GM23248 (cell line): ENCODE measurements at regions not wholly inside any gene's neighbourhood (a gene's known extent, or its start where the extent isn't known, plus 50 kb on each side); places are given as distances from the start of the nearest gene placed in this dataset.

ENCODE experiments used
- DNase-seq: peaks from one replicate; pipeline ENCODE4 v3.0.0-alpha.2; 2015
- H2AFZ ChIP-seq: fragments of 200-600 bp; sonication (generic); 2 replicates; pipeline ENCODE4 v1.6.1; 2016; ENCODE audit warnings: antibody characterized with exemption
- H3F3A ChIP-seq: fragments of 200-600 bp; sonication (generic); 2 replicates; pipeline ENCODE4 v1.6.1; 2016; ENCODE audit warnings: mild to moderate bottlenecking, antibody characterized with exemption, mixed run types; ENCODE audit not compliant: insufficient read depth
- H3K27ac ChIP-seq: fragments of 200-600 bp; sonication (generic); 2 replicates; pipeline ENCODE4 v1.5.1; 2016; ENCODE audit warnings: mild to moderate bottlenecking
- H3K27me3 ChIP-seq: fragments of 200-600 bp; sonication (generic); replicated peaks from 2 replicates; pipeline ENCODE4 v1.6.1; 2016; ENCODE audit warnings: mild to moderate bottlenecking; ENCODE audit not compliant: insufficient read depth
- H3K36me3 ChIP-seq: fragments of 200-600 bp; sonication (generic); 2 replicates; pipeline ENCODE4 v1.6.1; 2016; ENCODE audit warnings: low read depth, mild to moderate bottlenecking
- H3K4me1 ChIP-seq: fragments of 200-600 bp; sonication (generic); 2 replicates; pipeline ENCODE4 v1.6.1; 2016; ENCODE audit warnings: mild to moderate bottlenecking; ENCODE audit not compliant: insufficient read depth
- H3K4me2 ChIP-seq: fragments of 200-600 bp; sonication (generic); one replicate; pipeline ENCODE4 v1.6.1; 2016; ENCODE audit warnings: mild to moderate bottlenecking; ENCODE audit not compliant: unreplicated experiment
- H3K4me3 ChIP-seq: fragments of 200-600 bp; sonication (generic); 2 replicates; pipeline ENCODE4 v1.5.1; 2016; ENCODE audit warnings: mild to moderate bottlenecking
- H3K79me2 ChIP-seq: fragments of 200-600 bp; sonication (generic); 2 replicates; pipeline ENCODE4 v1.6.1; 2016; ENCODE audit warnings: mild to moderate bottlenecking; ENCODE audit not compliant: insufficient read depth
- H3K9ac ChIP-seq: fragments of 200-600 bp; sonication (generic); 2 replicates; pipeline ENCODE4 v1.6.1; 2016; ENCODE audit warnings: mild to moderate bottlenecking
- H3K9me2 ChIP-seq: fragments of 200-600 bp; sonication (generic); 2 replicates; pipeline ENCODE4 v1.6.1; 2016; ENCODE audit warnings: mixed run types, mild to moderate bottlenecking, moderate library complexity; ENCODE audit not compliant: insufficient read depth
- H3K9me3 ChIP-seq: fragments of 200-600 bp; sonication (generic); one replicate; pipeline ENCODE4 v1.6.1; 2017; ENCODE audit warnings: low read depth
- H4K20me1 ChIP-seq: fragments of 200-600 bp; sonication (generic); 2 replicates; pipeline ENCODE4 v1.6.0; 2016; ENCODE audit not compliant: insufficient read depth
- EZH2 ChIP-seq: fragments of 200-600 bp; sonication (generic); IDR thresholded peaks from 2 replicates; pipeline ENCODE4 v1.6.1; 2018; ENCODE audit warnings: antibody characterized with exemption, mild to moderate bottlenecking; ENCODE audit not compliant: insufficient read depth, poor library complexity, severe bottlenecking
- EZH2phosphoT487 ChIP-seq: fragments of 200-600 bp; sonication (generic); IDR thresholded peaks from 2 replicates; pipeline ENCODE4 v1.6.1; 2018; ENCODE audit warnings: antibody characterized with exemption, moderate library complexity, mild to moderate bottlenecking, low read depth; ENCODE audit not compliant: insufficient read depth
- WGBS, 2 experiments: methylation state at CpG; one replicate each; pipeline ENCODE4 v1.1.6; 2015 to 2017; ENCODE audit warnings: low lambda C conversion rate in 2 of 2, low coverage in 1 of 2; ENCODE audit errors: missing lambda C conversion rate in 2 of 2; 5-methylcytosine and 5-hydroxymethylcytosine counted together
- in situ Hi-C: fragments of 300-500 bp; cut with MboI; formaldehyde crosslinking; loops from 2 replicates; pipeline ENCODE4 v1.15.0; 2020

- peak overlapping the region; percentile 27; the same call in 1 of the 2 replicates for H3K27ac ChIP-seq
- H3K9ac ChIP-seq = no peak overlapping the region
- H3K9me3 ChIP-seq = no peaks in the 10 kb centered on the region
- DNase-seq = peak; percentile 78
- H4K20me1 ChIP-seq = no peaks in the 10 kb centered on the region
- H3K4me2 ChIP-seq = peak overlapping the region; percentile 19
- in situ Hi-C loops = loop anchor here (25.0 kb wide), 1 partner anchor 803 kb away; no protein-coding TSS in a partner anchor
- no peak overlapping the region for H3K4me3 ChIP-seq
- TF ChIP-seq EZH2 = no peak
- TF ChIP-seq EZH2phosphoT487 = no peak
- peaks cover 13% of the 10 kb centered on the region; the same call in 1 of the 2 replicates for H3F3A ChIP-seq
- peaks cover 25% of the 10 kb centered on the region; the same call in 1 of the 2 replicates for H3K4me1 ChIP-seq
- H3K27me3 ChIP-seq = no peaks in the 10 kb centered on the region
- 1 to 2% methylated on average over 3 of the region's 3 CpGs for WGBS, 2 experiments
- no peaks in the 10 kb centered on the region for H3K36me3 ChIP-seq
- no peaks in the 10 kb centered on the region for H3K9me2 ChIP-seq
- H3K79me2 ChIP-seq = no peaks in the 10 kb centered on the region
- H2AFZ ChIP-seq = no peak overlapping the region
Measured at GRCh38 chr5:153159616-153160015, 330.9 kb upstream of the GRIA1 start.

GRCh38 chr5:153168241-153168640 lies 322.2 kb upstream of the GRIA1 start:
- Histone ChIP-seq H3K36me3 (no peaks in the 10 kb centered on the region), H3K79me2 (no peaks in the 10 kb centered on the region), H3K27ac (no peak overlapping the region), H3K9me3 (no peaks in the 10 kb centered on the region), H3K4me2 (no peak overlapping the region), H3K4me3 (no peak overlapping the region), H3K27me3 (no peaks in the 10 kb centered on the region), H3K4me1 (no peaks in the 10 kb centered on the region), H3K9ac (no peak overlapping the region), H4K20me1 (no peaks in the 10 kb centered on the region), H3F3A (no peaks in the 10 kb centered on the region), H3K9me2 (no peaks in the 10 kb centered on the region), H2AFZ (no peak overlapping the region)
- TF ChIP-seq EZH2 (no peak), EZH2phosphoT487 (no peak)
- in situ Hi-C loops = loop anchor here (25.0 kb wide), 1 partner anchor 794 kb away; no protein-coding TSS in a partner anchor
- WGBS, 2 experiments = 9 to 24% methylated on average over 1 of the region's 1 CpG
- DNase-seq = peak; percentile 12

GRCh38 chr5:153187503-153187902 lies 303.0 kb upstream of the GRIA1 start:
- Histone ChIP-seq H3K4me3 (no peak overlapping the region), H3K9me3 (no peaks in the 10 kb centered on the region)
- in situ Hi-C loops = no loop called here

GRCh38 chr5:153206361-153206760 lies 284.1 kb upstream of the GRIA1 start:
- Histone ChIP-seq H4K20me1 (no peaks in the 10 kb centered on the region), H3K79me2 (no peaks in the 10 kb centered on the region), H3F3A (no peaks in the 10 kb centered on the region), H3K4me1 (no peaks in the 10 kb centered on the region), H3K4me3 (no peak overlapping the region), H3K27ac (no peak overlapping the region), H3K9ac (no peak overlapping the region), H3K27me3 (no peaks in the 10 kb centered on the region), H3K9me2 (no peaks in the 10 kb centered on the region), H3K36me3 (no peaks in the 10 kb centered on the region), H3K4me2 (no peak overlapping the region), H2AFZ (no peak overlapping the region), H3K9me3 (no peaks in the 10 kb centered on the region)
- DNase-seq = no peak
- in situ Hi-C loops = no loop called here
- TF ChIP-seq EZH2phosphoT487 = no peak
- no peak for TF ChIP-seq EZH2
- 18 to 25% methylated on average over 3 of the region's 3 CpGs for WGBS, 2 experiments

More at GRCh38 chr5:153187503-153187902, 303.0 kb upstream of the GRIA1 start:
- Histone ChIP-seq H3F3A (no peaks in the 10 kb centered on the region), H2AFZ (no peak overlapping the region), H3K27ac (no peak overlapping the region), H4K20me1 (no peaks in the 10 kb centered on the region), H3K79me2 (no peaks in the 10 kb centered on the region), H3K4me1 (no peaks in the 10 kb centered on the region), H3K9ac (no peak overlapping the region), H3K36me3 (no peaks in the 10 kb centered on the region), H3K4me2 (no peak overlapping the region), H3K27me3 (no peaks in the 10 kb centered on the region), H3K9me2 (no peaks in the 10 kb centered on the region)
- 33 to 45% methylated on average over 1 of the region's 1 CpG for WGBS, 2 experiments
- TF ChIP-seq EZH2phosphoT487 (no peak), EZH2 (no peak)
- DNase-seq = no peak

- H3K4me3 ChIP-seq = no peak overlapping the region
- no peaks in the 10 kb centered on the region for H3K36me3 ChIP-seq
- in situ Hi-C loops = no loop called here
- H3K79me2 ChIP-seq = no peaks in the 10 kb centered on the region
- no peaks in the 10 kb centered on the region for H3K27me3 ChIP-seq
- DNase-seq = peak; percentile 21
- H3K9me3 ChIP-seq = no peaks in the 10 kb centered on the region
- no peak overlapping the region for H2AFZ ChIP-seq
- no peaks in the 10 kb centered on the region for H3K4me1 ChIP-seq
- no peaks in the 10 kb centered on the region for H3K9me2 ChIP-seq
- H3F3A ChIP-seq = no peaks in the 10 kb centered on the region
- H4K20me1 ChIP-seq = no peaks in the 10 kb centered on the region
- TF ChIP-seq EZH2phosphoT487 (no peak), EZH2 (no peak)
- whole genome bisulfite sequencing, 2 experiments = 37 to 42% methylated on average over 3 of the region's 3 CpGs
- H3K9ac ChIP-seq = no peak overlapping the region
- no peak overlapping the region for H3K27ac ChIP-seq
- no peak overlapping the region for H3K4me2 ChIP-seq
Measured at GRCh38 chr5:153209016-153209415, 281.5 kb upstream of the GRIA1 start.
